Stimulated activated CD4-positive, alpha-beta T cell treated with anti-CD3 and anti-CD28 coated beads, TNF-alpha, amount 100 ng/mL, for 48 hours (primary cell): ENCODE measurements at regions not wholly inside any gene's neighbourhood (a gene's known extent, or its start where the extent isn't known, plus 50 kb on each side); places are given as distances from the start of the nearest gene placed in this dataset.

Experiments
- DNase-seq, 3 donors: peaks; one replicate each; pipeline ENCODE4 v3.0.0-alpha.2; 2020; ENCODE audit warnings: low read depth in 3 of 3

- no peak for DNase-seq
Observed at GRCh38 chr1:163406772-163407171, 85.0 kb downstream of the NUF2 start.

DNA sequence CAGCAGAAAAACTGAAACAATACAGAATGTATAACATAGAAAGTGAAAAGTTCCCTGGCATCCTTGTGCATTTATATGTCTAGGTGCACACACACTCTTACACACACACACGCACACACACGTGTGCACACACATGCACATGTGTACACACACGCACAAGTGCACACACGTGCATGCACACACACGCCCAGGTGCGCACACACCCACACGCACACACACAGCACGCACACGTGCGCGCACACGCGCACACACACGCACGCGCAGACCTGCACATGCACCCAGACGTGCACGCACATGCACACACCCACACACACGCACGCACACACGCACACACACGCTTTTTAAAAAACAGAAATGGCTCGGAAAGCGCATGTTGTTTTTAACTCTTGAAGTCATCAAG lies 86.5 kb downstream of the NUF2 start:
- DNase-seq: no peak

DNA sequence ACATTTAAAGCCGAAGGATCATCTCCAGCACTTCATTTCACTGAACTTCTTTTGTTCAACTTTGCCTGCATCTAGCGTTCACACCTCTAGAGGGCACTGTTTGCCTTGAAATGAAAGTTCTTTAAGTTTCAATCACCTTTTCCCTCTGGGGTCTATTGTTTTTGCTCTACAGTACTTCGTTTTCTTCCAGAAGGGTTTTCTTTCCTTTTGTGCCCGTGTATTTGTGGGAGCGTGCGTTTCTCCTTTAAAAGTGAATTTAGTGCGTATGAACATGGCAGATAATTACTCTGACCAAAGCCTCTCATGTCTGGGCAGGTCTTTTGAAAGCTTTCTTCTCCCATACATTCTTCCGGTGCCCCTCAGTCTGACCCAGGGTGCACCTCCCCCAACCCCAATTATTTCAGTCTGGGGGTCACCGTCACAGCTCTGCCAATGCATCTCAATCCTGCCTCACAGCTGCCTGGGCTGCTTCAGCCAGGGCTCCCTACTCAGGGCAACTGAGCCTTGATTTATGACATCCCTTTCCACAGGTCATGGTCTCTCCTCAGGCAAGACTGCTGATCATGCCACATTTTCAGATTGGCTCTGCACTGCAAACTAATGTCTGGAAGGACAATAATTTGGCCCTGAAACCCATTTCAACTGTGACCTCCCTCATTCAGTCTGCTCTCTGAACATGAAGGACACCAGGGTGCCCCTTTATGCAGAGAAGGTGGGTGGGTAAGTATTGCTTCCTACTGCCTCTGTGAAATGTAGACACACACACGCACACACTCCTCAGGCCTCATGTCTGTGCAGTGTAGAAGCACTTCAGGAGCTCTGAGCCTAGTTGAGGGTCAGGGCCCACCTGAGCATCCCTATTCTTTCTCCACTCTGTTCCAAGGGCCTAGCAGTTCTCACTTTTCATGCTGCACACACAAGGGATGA lies 88.6 kb downstream of the NUF2 start:
- DNase-seq: peak in 2 of 3 donors; percentile 5 to 21

DNA sequence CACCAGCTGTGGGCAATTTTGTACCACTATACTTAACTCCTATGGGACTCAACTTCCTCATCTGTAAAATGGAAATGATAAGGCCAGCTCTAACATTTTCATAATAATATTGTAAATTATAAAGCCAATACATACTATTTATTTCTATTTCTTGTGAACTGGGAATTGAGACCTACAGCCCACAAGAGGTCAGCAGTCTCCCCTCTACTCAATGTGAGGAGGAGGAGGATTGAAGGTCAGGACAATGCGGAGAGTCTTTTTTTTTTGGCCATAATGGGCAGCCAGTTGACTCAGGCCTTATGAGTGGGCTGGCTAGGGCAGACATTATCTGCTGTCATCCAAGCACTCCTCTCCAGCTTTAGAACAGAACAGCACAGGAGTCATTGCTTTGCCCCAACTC lies 90.5 kb downstream of the NUF2 start:
- no peak for DNase-seq

DNA sequence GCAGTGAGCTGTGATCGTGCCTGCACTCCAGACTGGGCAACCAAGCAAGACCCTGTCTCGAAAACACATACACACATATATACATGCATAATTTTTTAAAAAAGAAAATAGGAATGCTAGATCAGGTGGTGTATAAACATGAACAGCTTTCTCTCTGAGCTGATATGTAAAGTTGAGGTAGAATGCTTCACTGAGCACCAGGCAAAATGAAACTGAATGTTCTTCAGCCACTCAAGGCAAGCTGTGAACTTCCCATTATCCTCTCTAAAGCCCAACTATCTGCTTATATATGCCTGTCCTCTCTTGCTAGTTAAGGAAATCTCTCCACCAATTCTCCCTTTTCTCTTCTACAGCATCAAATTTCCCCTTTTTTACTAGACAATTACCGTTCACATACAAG lies 93.0 kb downstream of the NUF2 start:
- DNase-seq: no peak

- DNase-seq: no peak
Observed at GRCh38 chr1:163421701-163422100, 99.9 kb downstream of the NUF2 start.

DNA sequence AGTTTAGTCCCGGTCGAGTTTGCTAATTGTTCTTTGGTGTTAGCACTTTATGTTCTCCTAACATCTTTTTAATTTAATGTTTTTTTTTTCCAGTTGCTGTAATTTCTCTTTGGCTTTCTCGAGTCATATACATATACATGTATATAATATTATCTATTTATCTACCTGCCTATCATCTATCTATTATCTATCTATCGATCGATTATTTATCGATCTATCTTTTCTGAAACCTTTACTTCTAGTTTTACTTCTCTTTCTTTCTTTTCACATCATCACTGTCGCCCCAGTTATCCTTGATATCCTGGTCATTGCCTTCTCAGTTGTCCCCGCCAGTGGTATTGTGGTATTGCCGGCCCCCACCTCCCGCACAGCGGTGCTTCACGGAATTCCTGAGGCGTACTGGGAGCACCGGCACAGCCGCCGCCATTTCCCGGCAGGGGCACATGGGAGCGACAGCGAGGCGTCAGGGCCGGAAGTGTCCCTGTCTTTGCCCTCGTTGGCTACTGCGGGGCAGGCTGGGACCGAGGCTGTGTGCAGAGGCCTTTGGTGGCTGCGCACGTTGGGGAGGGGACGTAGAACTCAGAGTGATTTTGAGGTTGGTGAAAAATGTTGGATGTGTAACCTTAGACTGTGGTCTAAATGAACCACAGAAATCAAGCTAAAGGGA lies 101.1 kb downstream of the NUF2 start:
- DNase-seq: no peak

GRCh38 chr1:163426505-163427251 lies 104.9 kb downstream of the NUF2 start:
- no peak for DNase-seq

DNA sequence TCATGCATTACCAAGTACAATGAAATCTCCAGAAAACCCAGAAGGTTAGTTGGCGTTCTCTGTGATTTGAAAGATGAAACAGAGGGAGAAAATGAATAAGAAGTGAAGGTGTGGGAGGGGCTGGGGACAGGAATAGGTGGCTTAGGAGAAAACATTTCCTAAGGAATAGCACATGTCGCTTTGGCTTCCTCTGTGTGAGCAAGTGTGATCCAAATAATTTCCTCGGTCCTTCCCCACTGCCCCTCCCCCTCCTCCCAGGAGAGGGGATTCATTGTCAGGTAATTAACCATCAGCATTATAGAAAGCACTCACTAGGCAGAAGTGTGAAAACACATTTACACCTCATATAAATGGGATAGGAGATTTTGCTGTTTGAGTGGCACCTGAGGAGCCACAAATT lies 105.5 kb downstream of the NUF2 start:
- no peak for DNase-seq

DNA sequence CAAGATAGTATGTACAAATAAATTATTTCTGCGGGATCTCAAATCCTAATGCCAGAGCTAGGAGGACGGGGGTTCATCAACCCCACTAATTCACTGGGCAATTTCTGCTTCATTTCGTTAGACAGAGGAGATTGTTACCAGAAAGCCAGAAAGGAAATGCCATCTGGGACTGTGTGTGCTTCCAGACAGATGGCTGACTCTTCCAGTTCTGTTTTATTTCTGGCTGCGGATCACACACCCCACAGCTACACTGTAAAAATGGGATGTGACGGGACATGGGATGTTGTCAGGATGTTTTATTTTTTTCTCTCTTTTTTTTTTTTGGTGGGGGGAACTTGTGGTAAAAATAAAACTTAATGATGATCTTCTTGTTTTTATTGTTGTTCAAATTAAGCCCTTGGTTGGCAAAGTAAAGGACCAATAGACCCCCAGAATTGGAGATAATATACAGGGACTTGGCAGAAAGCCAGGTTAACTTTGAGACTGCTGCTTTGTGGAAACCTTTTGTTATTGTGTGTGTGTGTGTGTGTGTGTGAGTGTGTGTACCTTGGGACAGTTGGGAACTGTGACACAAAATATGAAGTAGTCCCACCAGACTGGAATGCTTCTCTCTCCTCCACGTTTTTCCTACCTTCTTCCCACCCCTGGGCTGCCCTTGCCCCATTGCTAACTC lies 114.5 kb downstream of the NUF2 start:
- DNase-seq: no peak

GRCh38 chr1:163439471-163439870 lies 117.7 kb downstream of the NUF2 start:
- DNase-seq: no peak

DNA sequence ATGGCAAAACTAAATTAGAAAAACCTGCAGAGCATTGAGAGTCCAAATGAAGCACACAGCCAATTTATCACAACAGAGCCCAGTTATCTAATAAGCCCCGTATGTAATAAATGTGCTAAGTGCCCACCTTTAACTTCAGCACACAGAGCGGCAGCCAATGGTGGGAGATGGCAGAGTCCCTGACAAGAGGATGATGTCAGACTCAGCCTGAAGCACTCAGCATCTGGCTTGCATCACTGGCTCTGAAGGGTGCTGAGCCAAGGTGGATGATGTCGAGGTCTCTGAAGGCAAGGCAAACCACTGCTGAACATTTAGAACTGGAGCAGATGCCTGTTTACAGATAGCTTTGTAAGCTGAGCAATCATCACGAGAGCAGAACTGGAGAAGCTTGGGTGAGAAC lies 118.3 kb downstream of the NUF2 start:
- no peak for DNase-seq

DNA sequence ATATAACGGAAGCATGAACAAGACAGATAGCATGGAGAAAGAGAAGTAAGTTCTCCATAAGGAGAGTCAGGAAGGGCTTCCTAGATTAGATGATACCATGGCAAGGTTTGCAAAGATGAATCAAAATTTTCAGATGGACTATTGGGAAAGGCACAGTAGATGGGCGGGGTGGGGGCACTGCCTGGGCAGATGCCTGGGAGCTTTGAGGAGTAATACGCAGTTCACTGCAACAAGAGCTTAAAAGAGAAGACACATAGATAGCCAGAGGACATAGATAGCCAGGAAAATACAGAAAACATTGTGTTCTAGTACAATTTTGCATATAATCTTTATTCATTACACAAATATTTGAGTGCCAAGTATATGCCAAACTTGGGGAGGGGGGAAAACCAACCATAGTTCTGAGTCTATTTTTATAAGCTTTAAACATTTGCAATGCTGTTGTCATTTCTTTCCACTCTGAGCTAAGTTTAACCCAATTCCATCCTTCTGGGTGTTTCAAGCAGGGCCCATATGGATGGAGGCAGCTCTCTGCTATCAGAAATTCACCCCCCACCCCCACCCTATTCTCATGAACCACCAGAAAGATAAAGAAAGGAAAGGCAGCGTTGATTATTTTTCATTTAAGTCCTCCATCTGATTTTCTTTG lies 120.6 kb downstream of the NUF2 start:
- no peak for DNase-seq

GRCh38 chr1:163442895-163443294 lies 121.1 kb downstream of the NUF2 start:
- DNase-seq: no peak

- no peak for DNase-seq
Observed at GRCh38 chr1:163443863-163444262, 122.1 kb downstream of the NUF2 start.

GRCh38 chr1:163444665-163445064 lies 122.9 kb downstream of the NUF2 start:
- DNase-seq: no peak

- DNase-seq: no peak
Observed at GRCh38 chr1:163450986-163451385, 129.2 kb downstream of the NUF2 start.

DNA sequence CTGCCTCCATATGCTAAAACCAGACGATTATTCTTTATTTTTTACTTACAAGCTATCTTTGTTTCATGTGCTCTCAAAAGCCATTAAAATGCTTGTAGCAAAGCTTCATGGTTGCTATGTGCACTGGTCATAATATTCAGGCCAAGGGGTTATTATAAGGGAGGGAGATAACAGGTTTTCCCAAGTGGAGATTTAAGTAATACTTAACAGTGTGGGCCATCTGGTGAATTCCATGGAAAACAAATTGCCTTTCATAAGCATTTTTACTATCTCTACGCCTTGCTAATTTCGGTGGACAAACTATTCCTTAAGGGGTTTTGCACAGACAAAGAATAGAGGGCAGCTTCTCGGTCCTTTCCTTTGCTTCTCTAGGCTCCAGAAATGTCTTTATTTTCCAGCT lies 137.8 kb downstream of the NUF2 start:
- no peak for DNase-seq

DNA sequence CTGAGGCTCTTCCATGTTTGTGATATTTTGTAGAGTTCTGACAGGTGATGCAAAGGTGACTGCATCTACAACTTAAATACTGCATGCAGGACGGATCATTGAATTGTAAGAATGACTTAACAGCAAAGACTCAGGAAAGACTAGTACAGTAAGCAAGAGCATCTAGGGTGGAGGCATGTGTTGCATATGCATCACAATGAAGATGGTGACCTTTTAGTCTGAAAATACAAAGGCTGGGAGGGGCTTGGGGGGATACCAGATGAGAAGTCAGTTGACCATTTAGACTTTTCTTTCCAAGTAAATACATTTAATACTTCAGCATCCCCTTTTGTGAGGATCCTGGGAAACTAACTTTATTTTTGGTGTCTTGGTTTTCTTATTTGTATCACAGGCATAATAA lies 145.5 kb downstream of the NUF2 start:
- DNase-seq: no peak

- DNase-seq: no peak
Observed at GRCh38 chr1:163471779-163472650, 150.3 kb downstream of the NUF2 start.
